GM12874 (cell line): ENCODE measurements at regions not wholly inside any gene's neighbourhood (a gene's known extent, or its start where the extent isn't known, plus 50 kb on each side); places are given as distances from the start of the nearest gene placed in this dataset.

Experiments
- CTCF ChIP-seq: IDR thresholded peaks from 2 replicates; pipeline ENCODE4 v1.5.1; 2011; ENCODE audit warnings: low read depth, mild to moderate bottlenecking, control low read depth, low read length, moderate library complexity; ENCODE audit not compliant: insufficient read depth

- no peak for TF ChIP-seq CTCF
These were observed 876.1 kb downstream of the TLE4 start for GRCh38 chr9:80447876-80448275.

- no peak for TF ChIP-seq CTCF
These were observed 869.0 kb downstream of the TLE4 start for GRCh38 chr9:80440724-80441123.

GRCh38 chr9:80437825-80438224 lies 866.1 kb downstream of the TLE4 start:
- no peak for TF ChIP-seq CTCF

- no peak for TF ChIP-seq CTCF
These were observed 865.4 kb downstream of the TLE4 start for GRCh38 chr9:80437091-80437640.

GRCh38 chr9:80435591-80435990 lies 863.8 kb downstream of the TLE4 start:
- no peak for TF ChIP-seq CTCF

GRCh38 chr9:80426992-80427391 lies 855.2 kb downstream of the TLE4 start:
- no peak for TF ChIP-seq CTCF

- no peak for TF ChIP-seq CTCF
These were observed 845.5 kb downstream of the TLE4 start for GRCh38 chr9:80417211-80417773.
